ENCODE measurements at regions not wholly inside any gene's neighbourhood (a gene's known extent, or its start where the extent isn't known, plus 50 kb on each side); places are given as distances from the start of the nearest gene placed in this dataset.

DNA sequence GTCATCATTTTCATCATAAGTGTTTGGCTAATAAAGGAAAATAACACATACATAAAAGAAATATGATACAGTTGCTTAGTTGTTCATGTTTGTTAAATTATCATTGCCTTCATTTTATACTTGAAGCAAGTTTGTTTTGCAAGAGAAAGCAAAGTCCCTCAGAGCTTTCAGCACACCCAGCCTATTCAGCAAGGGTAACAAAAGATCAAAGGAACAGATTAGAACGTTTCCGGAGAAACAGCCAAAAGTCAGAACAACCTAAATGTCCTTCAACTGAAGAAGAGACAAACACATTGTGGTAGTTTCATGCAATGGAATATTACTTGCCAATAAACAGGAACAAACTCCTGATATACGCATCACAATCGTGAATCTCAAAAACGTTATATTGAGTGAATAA is 380.7 kb downstream of the MZT1 start:
- Mint-ChIP-seq H3K27ac (ENCODE audit: unreplicated experiment) (no peak overlapping the region), H3K36me3 (ENCODE audit: unreplicated experiment) (no peaks in the 10 kb centered on the region), H3K4me1 (ENCODE audit: unreplicated experiment) (no peaks in the 10 kb centered on the region), H3K9me3 (ENCODE audit: unreplicated experiment) (no peaks in the 10 kb centered on the region), H3K4me3 (ENCODE audit: unreplicated experiment) (no peak overlapping the region), H3K27me3 (ENCODE audit: unreplicated experiment) (peaks cover 18% of the 10 kb centered on the region)
- DNase-seq (ENCODE audit: extremely low spot score, unreplicated experiment): no peak
- TF ChIP-seq, protein P1, sequence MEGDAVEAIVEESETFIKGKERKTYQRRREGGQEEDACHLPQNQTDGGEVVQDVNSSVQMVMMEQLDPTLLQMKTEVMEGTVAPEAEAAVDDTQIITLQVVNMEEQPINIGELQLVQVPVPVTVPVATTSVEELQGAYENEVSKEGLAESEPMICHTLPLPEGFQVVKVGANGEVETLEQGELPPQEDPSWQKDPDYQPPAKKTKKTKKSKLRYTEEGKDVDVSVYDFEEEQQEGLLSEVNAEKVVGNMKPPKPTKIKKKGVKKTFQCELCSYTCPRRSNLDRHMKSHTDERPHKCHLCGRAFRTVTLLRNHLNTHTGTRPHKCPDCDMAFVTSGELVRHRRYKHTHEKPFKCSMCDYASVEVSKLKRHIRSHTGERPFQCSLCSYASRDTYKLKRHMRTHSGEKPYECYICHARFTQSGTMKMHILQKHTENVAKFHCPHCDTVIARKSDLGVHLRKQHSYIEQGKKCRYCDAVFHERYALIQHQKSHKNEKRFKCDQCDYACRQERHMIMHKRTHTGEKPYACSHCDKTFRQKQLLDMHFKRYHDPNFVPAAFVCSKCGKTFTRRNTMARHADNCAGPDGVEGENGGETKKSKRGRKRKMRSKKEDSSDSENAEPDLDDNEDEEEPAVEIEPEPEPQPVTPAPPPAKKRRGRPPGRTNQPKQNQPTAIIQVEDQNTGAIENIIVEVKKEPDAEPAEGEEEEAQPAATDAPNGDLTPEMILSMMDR (IDR thresholded peaks at IDR 0.05): no peak

GRCh38 chr13:72342364-72342763 is 385.1 kb downstream of the MZT1 start:
- H3K27me3 Mint-ChIP-seq (ENCODE audit: unreplicated experiment): peaks cover 12% of the 10 kb centered on the region
- no peaks in the 10 kb centered on the region for H3K36me3 Mint-ChIP-seq (ENCODE audit: unreplicated experiment)
- no peaks in the 10 kb centered on the region for H3K9me3 Mint-ChIP-seq (ENCODE audit: unreplicated experiment)
- TF ChIP-seq, protein P1 (IDR thresholded peaks at IDR 0.05): no peak
- H3K4me1 Mint-ChIP-seq (ENCODE audit: unreplicated experiment): no peaks in the 10 kb centered on the region
- no peak for DNase-seq (ENCODE audit: extremely low spot score, unreplicated experiment)
- no peak overlapping the region for H3K4me3 Mint-ChIP-seq (ENCODE audit: unreplicated experiment)
- no peak overlapping the region for H3K27ac Mint-ChIP-seq (ENCODE audit: unreplicated experiment)

GRCh38 chr13:72341904-72342303 is 385.5 kb downstream of the MZT1 start:
- Mint-ChIP-seq H3K9me3 (ENCODE audit: unreplicated experiment) (no peaks in the 10 kb centered on the region), H3K4me1 (ENCODE audit: unreplicated experiment) (no peaks in the 10 kb centered on the region), H3K27me3 (ENCODE audit: unreplicated experiment) (peaks cover 12% of the 10 kb centered on the region), H3K4me3 (ENCODE audit: unreplicated experiment) (no peak overlapping the region), H3K36me3 (ENCODE audit: unreplicated experiment) (no peaks in the 10 kb centered on the region), H3K27ac (ENCODE audit: unreplicated experiment) (no peak overlapping the region)
- DNase-seq (ENCODE audit: extremely low spot score, unreplicated experiment): no peak
- TF ChIP-seq, protein P1 (IDR thresholded peaks at IDR 0.05): no peak

GRCh38 chr13:72317346-72318109 is 409.9 kb downstream of the MZT1 start:
- H3K27ac Mint-ChIP-seq (ENCODE audit: unreplicated experiment): no peak overlapping the region
- DNase-seq (ENCODE audit: extremely low spot score, unreplicated experiment): no peak
- H3K9me3 Mint-ChIP-seq (ENCODE audit: unreplicated experiment): no peaks in the 10 kb centered on the region
- H3K36me3 Mint-ChIP-seq (ENCODE audit: unreplicated experiment): no peaks in the 10 kb centered on the region
- TF ChIP-seq, protein P1 (IDR thresholded peaks at IDR 0.05): no peak
- H3K4me3 Mint-ChIP-seq (ENCODE audit: unreplicated experiment): no peak overlapping the region
- H3K27me3 Mint-ChIP-seq (ENCODE audit: unreplicated experiment): peaks cover 17% of the 10 kb centered on the region
- H3K4me1 Mint-ChIP-seq (ENCODE audit: unreplicated experiment): no peaks in the 10 kb centered on the region

GRCh38 chr13:72316716-72317115 is 410.7 kb downstream of the MZT1 start:
- no peak overlapping the region for H3K4me3 Mint-ChIP-seq (ENCODE audit: unreplicated experiment)
- no peak overlapping the region for H3K27ac Mint-ChIP-seq (ENCODE audit: unreplicated experiment)
- TF ChIP-seq, protein P1 (IDR thresholded peaks at IDR 0.05): no peak
- peaks cover 19% of the 10 kb centered on the region for H3K27me3 Mint-ChIP-seq (ENCODE audit: unreplicated experiment)
- H3K9me3 Mint-ChIP-seq (ENCODE audit: unreplicated experiment): no peaks in the 10 kb centered on the region
- DNase-seq (ENCODE audit: extremely low spot score, unreplicated experiment): no peak
- no peaks in the 10 kb centered on the region for H3K4me1 Mint-ChIP-seq (ENCODE audit: unreplicated experiment)
- no peaks in the 10 kb centered on the region for H3K36me3 Mint-ChIP-seq (ENCODE audit: unreplicated experiment)

All from osteocyte (in vitro differentiated cells).